ENCODE measurements at regions not wholly inside any gene's neighbourhood (a gene's known extent, or its start where the extent isn't known, plus 50 kb on each side); places are given as distances from the start of the nearest gene placed in this dataset.

- TF ChIP-seq NRF1 (IDR thresholded peaks at IDR 0.05; ENCODE audit: low read depth, low read length) (no peak), JUND (IDR thresholded peaks at IDR 0.05) (no peak), ZBTB33 (IDR thresholded peaks at IDR 0.05; ENCODE audit: borderline replicate concordance, low read depth) (no peak), MXI1 (IDR thresholded peaks at IDR 0.05; ENCODE audit: low read depth, low read length) (no peak)
- 61% methylated on average over 10 of the region's 10 CpGs for WGBS (ENCODE audit: low lambda C conversion rate)
- Histone ChIP-seq H3K9ac (no peak overlapping the region), H3K9me3 (no peaks in the 10 kb centered on the region), H2AFZ (ENCODE audit: low read depth) (no peak overlapping the region), H3K79me2 (ENCODE audit: insufficient read depth) (no peaks in the 10 kb centered on the region), H4K20me1 (ENCODE audit: insufficient read depth) (no peaks in the 10 kb centered on the region), H3K9me2 (no peaks in the 10 kb centered on the region), H3K4me2 (no peak overlapping the region), H3K4me3 (ENCODE audit: low read depth in 2 of 2, low read length in 1 of 2) (no peak overlapping the region), H3K27ac (ENCODE audit: low read depth in 2 of 2, low read length in 1 of 2) (no peak overlapping the region), H3K4me1 (ENCODE audit: control insufficient read depth in 1 of 2, insufficient read depth in 2 of 2, low read depth in 1 of 2, low read length in 1 of 2) (peaks cover 0 to 8% of the 10 kb centered on the region in 2 experiments; a peak in 1 of 4 replicates), H3F3A (replicated peaks; ENCODE audit: insufficient read depth) (no peaks in the 10 kb centered on the region), H3K27me3 (ENCODE audit: insufficient read depth) (no peaks in the 10 kb centered on the region), H3K36me3 (replicated peaks in 1 of 2; ENCODE audit: control insufficient read depth in 1 of 2, insufficient read depth in 2 of 2, low read length in 1 of 2) (no peaks in the 10 kb centered on the region)
- DNase-seq = no peak
- ChIA-PET POLR2A (no interaction called here), CTCF (no interaction called here)
These were observed 290.5 kb downstream of the OMA1 start for GRCh38 chr1:58256041-58256440.

GRCh38 chr1:58255192-58255591, 291.3 kb downstream of the OMA1 start:
- Histone ChIP-seq H3K27ac (ENCODE audit: low read depth in 2 of 2, low read length in 1 of 2) (no peak overlapping the region), H3K4me2 (no peak overlapping the region), H3K9me2 (no peaks in the 10 kb centered on the region), H3K36me3 (replicated peaks in 1 of 2; ENCODE audit: control insufficient read depth in 1 of 2, insufficient read depth in 2 of 2, low read length in 1 of 2) (no peaks in the 10 kb centered on the region), H3F3A (replicated peaks; ENCODE audit: insufficient read depth) (no peaks in the 10 kb centered on the region), H3K9ac (no peak overlapping the region), H3K9me3 (no peaks in the 10 kb centered on the region), H3K79me2 (ENCODE audit: insufficient read depth) (no peaks in the 10 kb centered on the region), H2AFZ (ENCODE audit: low read depth) (no peak overlapping the region), H3K27me3 (ENCODE audit: insufficient read depth) (no peaks in the 10 kb centered on the region), H4K20me1 (ENCODE audit: insufficient read depth) (no peaks in the 10 kb centered on the region), H3K4me1 (ENCODE audit: control insufficient read depth in 1 of 2, insufficient read depth in 2 of 2, low read depth in 1 of 2, low read length in 1 of 2) (peaks cover 0 to 12% of the 10 kb centered on the region in 2 experiments; a peak in 1 of 4 replicates), H3K4me3 (ENCODE audit: low read depth in 2 of 2, low read length in 1 of 2) (no peak overlapping the region)
- ChIA-PET CTCF (no interaction called here), POLR2A (no interaction called here)
- WGBS (ENCODE audit: low lambda C conversion rate) = 38% methylated on average over 4 of the region's 4 CpGs
- TF ChIP-seq ELF1 (IDR thresholded peaks at IDR 0.05) (no peak), TEAD4 (IDR thresholded peaks at IDR 0.05; ENCODE audit: borderline replicate concordance, insufficient read depth) (no peak), FOXJ3 (CRISPR knock-in tag; IDR thresholded peaks at IDR 0.05) (no peak), ZBTB33 (IDR thresholded peaks at IDR 0.05; ENCODE audit: borderline replicate concordance, low read depth) (no peak), SIN3A (IDR thresholded peaks at IDR 0.05; ENCODE audit: borderline replicate concordance, low read depth, low read length) (no peak), USF1 (IDR thresholded peaks at IDR 0.05; ENCODE audit: borderline replicate concordance, low read depth) (no peak), USF2 (IDR thresholded peaks at IDR 0.05; ENCODE audit: borderline replicate concordance, low read depth, low read length) (no peak), JUND (IDR thresholded peaks at IDR 0.05) (no peak), MAX (IDR thresholded peaks at IDR 0.05; ENCODE audit: low read depth) (no peak), TAF1 (IDR thresholded peaks at IDR 0.05; ENCODE audit: borderline replicate concordance, low read depth, low read length) (no peak), MXI1 (IDR thresholded peaks at IDR 0.05; ENCODE audit: low read depth, low read length) (no peak), IRF3 (IDR thresholded peaks at IDR 0.05; ENCODE audit: low read depth, low read length) (no peak), EZH2phosphoT487 (IDR thresholded peaks at IDR 0.05; ENCODE audit: borderline replicate concordance, low read depth) (no peak), EP300 (IDR thresholded peaks at IDR 0.05; ENCODE audit: borderline replicate concordance in 1 of 2, low read depth in 1 of 2, low read length in 1 of 2) (no peak), PBX3 (IDR thresholded peaks at IDR 0.05) (no peak)
- DNase-seq = no peak

Measured in SK-N-SH (cell line).